NCI-H1930 (cell line): ENCODE measurements at regions not wholly inside any gene's neighbourhood (a gene's known extent, or its start where the extent isn't known, plus 50 kb on each side); places are given as distances from the start of the nearest gene placed in this dataset.

Source experiments
- DNase-seq, 2 experiments: peaks; one replicate each; lab custom pipeline; 2025; lab: John Stamatoyannopoulos, UW

DNA sequence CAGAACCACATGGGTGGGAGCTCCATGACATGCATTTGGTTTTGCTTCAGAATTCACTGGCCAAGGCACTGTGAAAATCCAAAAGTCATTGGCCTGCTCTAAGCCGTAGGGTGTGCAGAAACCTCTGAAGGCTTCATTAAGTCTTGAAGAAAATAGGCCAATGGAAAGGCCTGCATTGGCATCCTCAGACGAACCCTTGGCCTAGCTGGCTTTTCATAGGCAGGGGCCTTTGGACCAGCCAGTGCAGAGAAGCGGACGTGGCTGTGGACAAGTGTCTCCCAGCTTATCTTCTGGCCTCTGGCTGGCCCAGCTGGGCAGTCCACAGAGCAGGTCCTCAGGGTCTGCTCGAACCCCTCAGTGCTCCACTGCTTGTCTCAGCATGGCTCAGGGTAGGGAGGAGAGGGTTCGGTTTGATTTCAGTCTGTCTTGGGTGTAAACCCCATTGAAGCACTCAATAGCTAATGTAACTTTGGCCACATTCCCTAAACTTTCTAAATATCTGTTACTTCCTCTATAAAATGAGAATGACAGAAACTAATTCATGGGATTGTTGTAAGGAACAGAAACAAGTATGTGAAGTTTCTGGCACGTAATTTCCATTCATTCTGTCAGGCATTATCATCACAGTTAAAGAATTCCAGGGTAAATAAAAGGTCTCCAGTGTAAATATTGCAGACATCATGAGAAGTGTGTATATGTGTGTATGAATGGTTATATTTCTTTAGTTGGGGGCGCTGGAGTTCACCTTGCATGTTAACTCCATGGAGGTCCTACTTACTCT lies 125.5 kb downstream of the TFCP2L1 start:
- no peak for DNase-seq

DNA sequence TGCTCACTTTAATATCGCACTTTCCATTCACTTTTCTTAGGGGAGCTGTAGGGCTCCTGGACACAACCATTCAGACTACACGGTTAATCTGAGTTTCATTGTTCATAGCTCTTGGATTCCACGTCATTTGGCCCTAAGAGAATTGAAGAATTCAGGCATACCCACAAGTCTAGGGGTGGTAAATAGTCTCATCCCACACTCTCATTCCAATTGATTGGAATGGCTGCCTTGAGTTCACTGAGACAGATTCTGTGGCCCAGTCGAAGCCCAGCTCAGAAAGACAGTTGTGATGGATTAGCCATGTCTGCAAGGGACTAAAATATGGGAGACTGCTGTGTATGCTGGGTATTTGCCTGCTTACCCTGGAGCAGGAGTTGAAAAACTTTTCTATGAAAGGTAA lies 124.6 kb downstream of the TFCP2L1 start:
- no peak for DNase-seq

DNA sequence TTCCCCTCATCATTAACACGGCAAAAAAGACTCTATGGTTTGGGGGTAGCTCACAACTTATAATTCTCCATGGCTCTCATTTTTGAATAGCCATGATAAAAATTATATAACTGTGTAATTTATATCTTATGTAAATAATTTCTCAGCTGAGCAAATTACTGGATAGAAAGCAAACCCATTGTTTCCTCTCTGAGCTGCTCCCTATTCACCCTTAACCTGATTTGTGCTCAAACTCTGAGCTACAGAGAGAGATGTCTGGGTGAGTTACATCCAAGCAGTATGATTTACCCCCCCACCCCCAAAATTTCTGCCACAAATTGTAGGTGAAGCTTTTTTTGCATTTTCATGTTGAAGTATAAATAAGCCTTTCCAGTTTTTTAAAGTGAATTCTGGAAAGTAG lies 123.7 kb downstream of the TFCP2L1 start:
- DNase-seq = no peak

DNA sequence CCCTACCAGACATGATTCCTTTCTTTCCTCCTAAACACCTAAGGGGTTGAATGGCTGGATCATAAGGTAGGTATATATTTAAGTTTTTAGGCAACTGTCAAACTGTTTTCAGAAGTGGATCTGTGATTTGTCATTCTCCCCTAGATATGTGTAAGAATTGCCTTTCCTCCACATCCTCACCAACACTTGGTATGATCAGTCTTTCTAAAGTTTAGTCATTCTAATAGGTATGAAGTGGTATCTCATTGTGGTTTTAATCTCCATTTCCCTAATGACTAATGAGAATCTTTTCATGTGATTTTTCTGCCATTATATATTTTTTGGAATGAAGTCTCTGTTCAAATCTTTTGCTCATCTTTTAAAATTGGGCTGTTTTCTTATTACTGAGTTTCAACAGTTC lies 122.1 kb downstream of the TFCP2L1 start:
- no peak for DNase-seq

DNA sequence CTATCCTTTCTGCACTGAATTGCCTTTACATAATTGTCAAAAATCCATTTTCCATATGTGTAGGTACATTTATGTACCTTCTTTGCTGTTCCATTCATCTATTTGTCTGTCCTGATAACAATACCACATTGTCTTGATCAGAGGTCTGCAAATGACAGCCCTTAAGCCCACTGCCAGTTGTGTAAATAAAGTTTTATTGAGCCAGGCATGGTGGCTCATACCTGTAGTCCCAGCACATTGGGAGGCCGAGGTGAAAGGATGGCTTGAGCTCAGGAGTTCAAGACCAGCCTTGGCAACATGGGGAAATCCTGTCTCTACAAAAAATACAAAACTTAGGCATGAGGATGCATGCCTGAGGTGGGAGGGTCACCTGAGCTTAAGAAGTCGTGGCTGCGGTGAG lies 121.0 kb downstream of the TFCP2L1 start:
- DNase-seq = no peak

DNA sequence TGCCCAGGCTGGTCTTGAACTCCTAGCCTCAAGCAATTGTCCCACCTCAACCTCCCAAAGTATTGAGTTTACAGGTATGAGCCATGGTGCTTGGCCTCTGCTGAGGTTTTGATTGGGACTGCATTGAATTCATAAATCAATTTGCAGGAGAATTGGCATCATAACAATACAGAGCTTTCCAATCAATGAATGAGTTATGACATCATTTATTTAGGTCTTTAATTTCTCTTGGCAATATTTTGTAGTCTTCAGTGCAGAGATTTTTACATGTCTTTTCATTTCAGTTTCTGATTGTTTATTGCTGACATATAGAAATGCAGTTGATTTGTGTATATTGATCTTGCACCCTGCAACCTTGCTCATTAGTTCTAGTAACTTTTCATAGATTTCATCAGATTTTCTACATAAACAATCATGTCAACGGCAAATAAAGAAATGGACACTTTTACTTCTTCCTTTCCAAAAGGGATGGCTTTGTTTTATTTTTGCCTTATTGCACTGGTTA lies 119.9 kb downstream of the TFCP2L1 start:
- DNase-seq = no peak
